HG02981 (cell line): ENCODE measurements at regions not wholly inside any gene's neighbourhood (a gene's known extent, or its start where the extent isn't known, plus 50 kb on each side); places are given as distances from the start of the nearest gene placed in this dataset.
"Not testable (repeated sequence)": the region's sequence is repeated elsewhere in the genome, so short reads cannot be mapped to it uniquely, and the experiment has no call there.

ENCODE experiments used
- ATAC-seq: cut with Tn5 transposase; IDR thresholded peaks from one replicate; pipeline ENCODE4 v1.9.1; 2021; ENCODE audit warnings: mild to moderate bottlenecking, moderate library complexity; ENCODE audit not compliant: unreplicated experiment

- no peak for ATAC-seq
Observed at GRCh38 chrX:9372866-9373265, 92.0 kb upstream of the TBL1X start.

- no peak for ATAC-seq
Observed at GRCh38 chrX:9373789-9374188, 91.1 kb upstream of the TBL1X start.

GRCh38 chrX:9374555-9374954 is 90.3 kb upstream of the TBL1X start:
- no peak for ATAC-seq

GRCh38 chrX:9376111-9376510 is 88.7 kb upstream of the TBL1X start:
- no peak for ATAC-seq

- ATAC-seq, result not testable (repeated sequence)
Observed at GRCh38 chrX:9377216-9377615, 87.6 kb upstream of the TBL1X start.

- no peak for ATAC-seq
Observed at GRCh38 chrX:9378980-9379696, 85.7 kb upstream of the TBL1X start.

GRCh38 chrX:9379697-9380551 is 84.9 kb upstream of the TBL1X start:
- no peak for ATAC-seq

GRCh38 chrX:9383655-9384054 is 81.2 kb upstream of the TBL1X start:
- ATAC-seq, result no peak

- ATAC-seq, result no peak
Observed at GRCh38 chrX:9388450-9388849, 76.4 kb upstream of the TBL1X start.

- no peak for ATAC-seq
Observed at GRCh38 chrX:9390121-9390520, 74.7 kb upstream of the TBL1X start.

- no peak for ATAC-seq
Observed at GRCh38 chrX:9390693-9391368, 74.0 kb upstream of the TBL1X start.

- ATAC-seq, result no peak
Observed at GRCh38 chrX:9392445-9392844, 72.4 kb upstream of the TBL1X start.

- no peak for ATAC-seq
Observed at GRCh38 chrX:9393571-9393970, 71.3 kb upstream of the TBL1X start.

GRCh38 chrX:9394212-9394611 is 70.6 kb upstream of the TBL1X start:
- ATAC-seq, result no peak

- ATAC-seq, result no peak
Observed at GRCh38 chrX:9396930-9397329, 67.9 kb upstream of the TBL1X start.

- ATAC-seq, result no peak
Observed at GRCh38 chrX:9401051-9401450, 63.8 kb upstream of the TBL1X start.

- ATAC-seq, result no peak
Observed at GRCh38 chrX:9403374-9403773, 61.5 kb upstream of the TBL1X start.

GRCh38 chrX:9405635-9406034 is 59.2 kb upstream of the TBL1X start:
- ATAC-seq, result not testable (repeated sequence)

- ATAC-seq, result not testable (repeated sequence)
Observed at GRCh38 chrX:9410889-9411288, 54.0 kb upstream of the TBL1X start.

GRCh38 chrX:9411682-9412081 is 53.2 kb upstream of the TBL1X start:
- ATAC-seq, result not testable (repeated sequence)

- no peak for ATAC-seq
Observed at GRCh38 chrX:9414416-9414815, 50.4 kb upstream of the TBL1X start.
